AG09319 (cell line): ENCODE measurements at regions not wholly inside any gene's neighbourhood (a gene's known extent, or its start where the extent isn't known, plus 50 kb on each side); places are given as distances from the start of the nearest gene placed in this dataset.
"Not testable (repeated sequence)": the region's sequence is repeated elsewhere in the genome, so short reads cannot be mapped to it uniquely, and the experiment has no call there.

Experiments
- DNase-seq: peaks from one replicate; pipeline ENCODE4 v3.0.0-alpha.2; 2010; ENCODE audit warnings: low read depth; ENCODE audit errors: extremely low read depth
- CTCF ChIP-seq: IDR thresholded peaks from 2 replicates; pipeline ENCODE4 v1.5.1; 2011; ENCODE audit warnings: low read depth, mild to moderate bottlenecking, inconsistent platforms, low read length, moderate library complexity

DNA sequence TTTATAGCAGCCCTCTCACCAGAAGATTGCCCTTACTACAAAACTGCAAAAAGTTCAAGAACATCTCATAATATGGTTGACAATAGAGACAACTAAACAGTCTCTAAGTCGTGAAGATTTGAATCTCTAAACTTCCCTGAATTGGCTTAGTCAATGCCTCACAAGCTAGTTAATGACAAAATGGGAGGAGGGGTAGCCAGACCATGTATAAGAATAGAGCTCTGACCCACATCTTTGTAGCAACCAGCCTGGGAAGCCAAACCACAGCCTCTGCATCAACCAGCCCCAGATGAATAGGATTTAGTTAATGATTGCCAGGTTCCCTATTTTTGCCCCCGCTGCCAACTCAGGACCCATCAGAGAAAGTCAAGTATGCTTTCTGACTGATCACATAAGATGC lies 1265.9 kb upstream of the PCDH10 start:
- not testable (repeated sequence) for DNase-seq

- not testable (repeated sequence) for DNase-seq
These were observed 1223.4 kb upstream of the PCDH10 start for GRCh38 chr4:131925662-131926061.

DNA sequence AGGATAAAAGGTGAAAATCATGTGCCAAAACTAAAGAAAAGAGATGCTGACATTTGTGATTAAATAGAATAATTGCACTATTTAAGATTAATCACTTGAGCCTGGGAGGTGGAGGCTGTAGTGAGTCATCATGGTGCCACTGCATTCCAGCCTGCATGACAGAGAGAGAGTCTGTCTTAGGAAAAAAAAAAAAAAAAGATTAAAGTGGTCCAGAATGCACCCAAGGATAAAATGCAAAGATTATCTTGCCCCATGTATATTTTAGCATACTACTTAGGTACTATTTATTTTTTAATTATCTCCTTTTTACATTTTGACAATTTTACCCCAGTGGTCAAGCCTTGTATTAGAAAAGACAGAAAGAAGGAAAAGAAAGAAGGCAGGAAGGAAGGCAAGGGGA lies 1181.4 kb upstream of the PCDH10 start:
- not testable (repeated sequence) for DNase-seq

DNA sequence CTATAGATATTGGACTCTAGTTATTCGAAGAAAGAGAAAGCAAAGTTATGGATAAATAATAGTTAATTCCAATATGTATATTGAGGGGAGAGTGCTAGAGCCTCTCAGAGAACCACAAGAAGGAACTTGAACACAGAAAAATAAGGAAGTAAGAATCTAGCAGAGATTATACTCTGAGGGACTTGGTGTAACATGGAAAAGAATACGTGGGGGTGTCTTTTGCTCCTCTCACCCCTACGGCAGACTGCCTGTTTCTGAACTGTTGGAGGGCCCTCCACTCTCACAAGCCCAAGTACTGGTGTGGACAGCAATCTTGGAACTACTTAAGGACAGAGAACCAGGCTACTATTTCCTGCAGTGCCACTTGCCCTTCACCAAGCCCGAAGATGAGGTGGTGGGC lies 1174.4 kb upstream of the PCDH10 start:
- DNase-seq: no peak

DNA sequence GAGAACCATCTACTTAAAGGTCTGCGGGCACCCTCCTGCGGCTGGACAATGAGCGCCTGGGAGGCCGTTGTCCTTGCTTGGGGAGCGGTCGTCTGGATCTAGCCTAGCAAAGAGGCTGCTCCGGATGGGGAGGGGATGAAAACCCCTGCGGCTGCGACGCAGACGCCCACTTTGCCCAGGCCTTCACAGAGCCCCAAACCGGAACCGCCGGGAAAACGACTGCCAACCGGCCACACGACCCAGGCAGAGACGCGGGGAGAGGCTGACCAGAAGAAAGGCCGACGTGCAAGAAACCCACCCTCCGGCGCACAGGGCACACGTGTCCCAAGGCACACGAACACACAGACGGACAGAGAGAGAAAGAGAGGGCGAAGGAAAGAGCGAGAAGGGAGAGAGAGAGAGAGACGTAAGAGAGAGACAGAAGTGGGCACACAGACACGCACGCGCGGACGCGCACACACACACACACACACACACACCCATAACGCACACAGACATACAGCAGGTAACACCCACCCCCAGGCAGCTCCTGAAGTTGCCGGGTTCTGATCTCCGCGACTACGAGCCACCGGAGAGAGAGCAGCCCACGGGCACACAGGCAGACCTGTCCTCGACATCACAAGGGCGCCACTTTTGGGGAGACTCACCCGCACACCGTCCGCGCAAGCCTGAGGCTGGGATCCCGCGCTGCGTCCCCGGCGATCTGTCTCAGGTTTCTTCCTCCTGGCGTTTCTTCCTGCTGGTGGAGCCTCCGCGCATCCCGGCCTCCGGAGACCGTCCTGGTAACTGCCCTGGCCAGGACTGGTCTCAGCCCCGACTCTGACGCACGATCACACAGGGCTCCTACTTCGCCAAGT lies 1173.6 kb upstream of the PCDH10 start:
- DNase-seq: not testable (repeated sequence)

More for the DNA sequence above, 1174.4 kb upstream of the PCDH10 start:
- no peak for TF ChIP-seq CTCF

DNA sequence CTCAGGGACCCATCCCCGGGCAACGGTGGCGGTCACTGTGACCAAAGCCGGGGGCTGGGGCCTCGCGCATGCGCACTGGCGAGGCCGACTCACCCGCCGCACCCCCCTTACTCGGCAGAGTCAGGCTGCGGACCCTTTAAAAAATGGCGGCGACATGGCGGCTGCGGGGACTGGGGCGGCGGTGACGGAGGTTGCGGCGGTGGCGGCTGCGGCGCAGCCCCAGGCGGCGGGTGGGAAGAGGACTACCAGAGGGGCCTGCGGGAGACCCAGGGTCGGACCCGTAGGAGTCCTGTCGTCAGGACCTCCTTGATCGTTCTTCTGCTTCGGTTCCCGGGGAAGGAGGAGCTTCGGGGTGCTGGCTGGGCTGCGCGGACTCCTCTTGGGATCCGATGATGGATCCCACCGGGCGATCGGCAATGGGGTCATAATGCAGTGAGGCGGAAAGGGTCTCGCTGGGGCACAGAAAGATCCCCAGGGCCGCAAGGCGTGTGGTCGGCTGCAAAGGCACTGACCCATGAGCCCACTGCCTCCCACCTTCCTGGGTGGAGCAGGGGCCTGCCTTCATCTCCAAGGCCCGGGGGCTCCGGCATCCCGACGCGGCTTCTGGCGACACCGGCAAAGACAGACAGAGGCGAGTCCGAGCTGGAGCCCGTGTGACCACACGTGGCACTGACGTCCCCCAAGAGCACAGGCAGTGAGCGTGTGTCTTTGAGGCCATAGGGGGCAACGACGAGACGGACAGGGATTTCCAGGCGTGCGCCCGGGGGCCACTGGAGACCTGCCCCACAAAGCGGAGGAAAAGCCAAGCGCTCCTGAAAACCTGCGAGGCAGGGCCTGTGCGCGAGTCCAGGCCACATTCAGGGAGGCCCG lies 1172.7 kb upstream of the PCDH10 start:
- not testable (repeated sequence) for DNase-seq

DNA sequence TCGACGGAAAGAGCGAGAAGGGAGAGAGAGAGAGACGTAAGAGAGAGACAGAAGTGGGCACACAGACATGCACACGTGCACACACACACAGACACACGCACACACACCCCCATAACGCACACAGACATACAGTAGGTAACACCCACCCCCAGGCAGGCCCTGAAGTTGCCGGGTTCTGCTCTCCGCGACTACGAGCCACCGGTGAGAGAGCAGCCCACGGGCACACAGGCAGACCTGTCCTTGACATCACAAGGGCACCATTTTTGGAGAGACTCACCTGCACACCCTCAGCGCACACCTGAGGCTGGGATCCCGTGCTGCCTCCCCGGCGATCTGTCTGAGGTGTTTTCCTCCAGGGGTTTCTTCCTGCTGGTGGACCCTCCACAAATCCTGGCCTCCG lies 1171.0 kb upstream of the PCDH10 start:
- no peak for TF ChIP-seq CTCF
- no peak for DNase-seq

DNA sequence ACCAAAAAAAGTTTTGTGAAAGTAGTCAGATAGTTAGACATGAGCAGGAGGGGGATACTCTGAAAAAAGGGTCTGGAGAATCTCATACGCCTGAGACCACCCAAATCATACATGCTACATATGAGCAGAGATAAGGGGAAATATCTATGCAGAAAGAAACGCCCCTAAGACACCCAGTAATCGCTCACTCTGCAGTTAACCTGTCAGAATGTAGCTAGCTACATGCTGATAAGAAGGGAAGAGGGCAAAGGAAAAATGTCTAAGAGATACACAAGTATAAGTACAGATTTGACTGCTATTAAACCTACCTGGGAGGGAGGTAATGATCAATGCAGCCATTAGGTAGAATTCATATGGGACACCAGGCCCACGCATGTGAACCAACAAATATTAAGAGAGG lies 1159.5 kb upstream of the PCDH10 start:
- TF ChIP-seq CTCF: no peak
- DNase-seq: no peak

DNA sequence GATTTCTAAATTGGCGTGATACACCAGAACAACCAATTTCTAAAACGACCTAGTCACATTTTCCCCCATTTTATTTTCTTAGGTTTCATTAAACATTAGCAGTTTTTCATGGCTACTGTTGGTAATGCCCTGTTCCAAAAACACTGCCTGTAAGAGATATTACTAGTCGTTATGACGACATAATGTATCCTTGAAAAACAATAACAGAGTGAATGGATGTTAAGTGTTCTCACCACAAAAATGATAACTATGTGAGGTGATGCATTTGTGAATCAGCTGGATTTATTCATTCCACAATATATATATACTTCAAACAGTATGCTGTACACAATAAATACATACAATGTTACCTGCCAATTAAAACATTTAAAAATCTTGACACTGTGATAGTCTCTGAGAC lies 1147.6 kb upstream of the PCDH10 start:
- DNase-seq: no peak
- no peak for TF ChIP-seq CTCF

- no peak for TF ChIP-seq CTCF
- DNase-seq: no peak
These were observed 1145.5 kb upstream of the PCDH10 start for GRCh38 chr4:132003593-132003992.
